HG03108 (cell line): ENCODE measurements at regions not wholly inside any gene's neighbourhood (a gene's known extent, or its start where the extent isn't known, plus 50 kb on each side); places are given as distances from the start of the nearest gene placed in this dataset.
"Not testable (repeated sequence)": the region's sequence is repeated elsewhere in the genome, so short reads cannot be mapped to it uniquely, and the experiment has no call there.

Source experiments
- ATAC-seq: cut with Tn5 transposase; IDR thresholded peaks from one replicate; pipeline ENCODE4 v1.9.1; 2021; ENCODE audit warnings: moderate library complexity; ENCODE audit not compliant: unreplicated experiment

DNA sequence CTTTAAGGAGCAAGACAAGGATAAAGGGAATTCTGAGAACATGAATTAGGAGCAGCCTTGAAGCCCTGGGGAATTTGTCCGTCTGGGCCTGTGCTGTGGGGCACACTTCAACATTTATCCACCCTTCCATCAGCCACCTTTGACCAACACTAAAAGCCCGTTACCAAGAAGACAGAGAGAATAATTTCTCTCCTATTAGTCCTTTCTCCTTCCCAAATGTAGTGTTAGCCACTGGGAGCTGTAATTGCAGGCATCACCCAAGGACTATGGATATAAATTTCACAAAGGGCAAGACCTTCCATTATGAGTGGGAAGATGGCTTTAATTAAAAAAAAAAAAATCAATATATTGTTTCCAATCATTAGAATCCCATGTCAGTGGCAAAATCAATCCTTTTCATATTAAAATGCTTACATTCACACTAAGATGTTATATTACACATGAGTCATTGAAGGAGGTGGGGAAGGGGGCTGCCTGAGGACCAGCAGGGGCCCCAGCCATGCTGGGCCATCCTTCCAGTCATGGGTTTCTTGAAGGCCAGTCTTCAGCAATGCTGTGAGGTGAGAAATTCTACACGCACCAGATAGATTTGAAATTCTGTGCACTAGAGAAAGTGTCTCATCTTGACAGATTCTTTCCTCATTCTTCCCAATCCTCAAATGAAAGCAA, 292.5 kb upstream of the NRP1 start:
- ATAC-seq, result no peak

- no peak for ATAC-seq
Measured at GRCh38 chr10:33623669-33624068, 289.2 kb upstream of the NRP1 start.

DNA sequence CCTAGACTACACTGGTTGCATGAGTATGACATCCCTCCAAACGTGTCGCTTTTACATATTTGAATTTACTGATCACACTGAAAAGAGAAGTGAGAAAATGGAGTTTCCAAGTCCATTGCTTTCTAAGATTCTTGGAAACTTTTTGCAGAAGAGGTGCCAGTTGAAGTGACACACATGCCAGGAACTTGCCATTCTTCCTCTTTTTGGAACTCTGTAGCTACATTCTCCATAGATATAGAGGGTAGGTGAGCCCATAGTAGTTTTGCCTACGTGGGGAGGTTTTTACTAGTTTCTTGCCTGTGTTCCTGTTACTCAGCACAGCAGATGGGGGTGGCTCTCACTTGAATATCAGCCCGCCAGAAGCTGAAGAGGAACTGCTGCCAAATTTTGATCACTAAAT, 286.6 kb upstream of the NRP1 start:
- ATAC-seq, result no peak

- no peak for ATAC-seq
Measured at GRCh38 chr10:33618196-33618595, 283.7 kb upstream of the NRP1 start.

DNA sequence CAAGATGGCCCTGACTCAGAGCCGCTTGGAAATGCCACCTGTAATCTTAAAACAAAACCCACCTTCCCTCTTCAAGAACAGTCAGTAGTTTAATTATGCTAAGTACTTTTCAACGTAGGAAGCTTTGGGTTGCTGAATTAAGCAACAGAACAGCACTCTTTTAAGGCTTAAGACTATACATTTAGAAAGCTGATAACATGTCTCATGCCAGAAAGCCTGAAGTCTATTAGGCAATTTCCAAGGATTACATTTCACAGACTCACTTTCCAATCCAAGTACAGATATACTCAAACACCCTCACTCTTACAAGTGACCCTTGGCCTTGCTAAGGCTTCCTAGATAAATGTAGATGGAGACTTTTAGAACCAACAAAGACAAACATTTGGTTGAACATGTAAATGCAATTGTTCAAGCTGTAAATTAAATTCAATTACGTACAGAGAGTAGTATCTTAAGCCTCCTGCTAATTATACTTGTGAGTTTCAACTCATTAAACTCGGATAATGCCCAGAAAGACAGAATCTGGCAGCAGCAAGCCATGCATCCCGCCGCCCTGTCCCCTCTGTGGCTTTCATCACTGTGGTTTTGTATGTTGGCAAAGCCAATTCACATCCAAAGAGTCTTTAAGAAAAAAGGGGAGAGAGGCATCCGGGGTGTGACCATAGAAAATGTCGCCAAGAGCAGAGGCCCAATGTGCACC, 283.1 kb upstream of the NRP1 start:
- ATAC-seq, result no peak

DNA sequence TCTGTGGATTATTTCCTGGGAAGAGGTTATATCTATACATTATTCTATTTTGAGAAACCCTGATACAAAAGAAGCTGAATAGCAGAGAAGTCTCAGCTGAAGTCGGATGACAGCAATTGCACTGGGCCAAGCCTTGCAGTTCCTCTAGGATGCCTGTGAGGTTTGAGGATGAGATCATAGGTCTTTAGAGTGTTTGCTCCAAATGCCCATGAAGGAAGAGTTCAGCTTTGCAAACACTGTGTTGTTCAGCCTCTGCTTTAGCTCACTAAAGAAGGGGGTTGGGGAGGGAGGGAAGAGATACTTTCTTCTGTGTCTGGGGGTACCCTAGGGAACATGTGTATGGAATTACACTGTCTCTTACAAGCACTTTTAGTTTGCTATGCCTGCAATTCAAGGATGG, 282.5 kb upstream of the NRP1 start:
- ATAC-seq, result no peak

GRCh38 chr10:33612551-33612950, 278.1 kb upstream of the NRP1 start:
- ATAC-seq, result no peak

DNA sequence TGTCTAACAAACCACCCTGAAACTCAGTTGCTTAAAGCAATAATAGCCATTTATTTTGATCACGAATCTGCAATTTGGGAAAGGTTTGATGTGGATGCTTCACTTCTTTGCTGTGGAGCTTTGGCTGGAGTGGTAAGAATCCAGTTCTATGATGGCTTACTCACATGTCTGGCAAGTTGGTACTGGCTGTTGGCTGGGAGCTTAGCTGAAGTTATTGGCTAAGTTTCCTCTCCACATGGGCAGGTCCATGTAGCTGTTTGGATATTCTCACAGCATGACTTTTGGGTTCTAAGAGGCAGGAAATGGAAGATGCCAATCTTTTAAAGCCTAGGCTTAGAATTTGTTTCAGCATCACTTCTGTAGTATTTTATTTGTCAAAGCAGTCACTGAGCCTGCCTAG, 277.6 kb upstream of the NRP1 start:
- no peak for ATAC-seq

GRCh38 chr10:33611423-33611822, 277.0 kb upstream of the NRP1 start:
- no peak for ATAC-seq

- no peak for ATAC-seq
Measured at GRCh38 chr10:33609546-33609945, 275.1 kb upstream of the NRP1 start.

DNA sequence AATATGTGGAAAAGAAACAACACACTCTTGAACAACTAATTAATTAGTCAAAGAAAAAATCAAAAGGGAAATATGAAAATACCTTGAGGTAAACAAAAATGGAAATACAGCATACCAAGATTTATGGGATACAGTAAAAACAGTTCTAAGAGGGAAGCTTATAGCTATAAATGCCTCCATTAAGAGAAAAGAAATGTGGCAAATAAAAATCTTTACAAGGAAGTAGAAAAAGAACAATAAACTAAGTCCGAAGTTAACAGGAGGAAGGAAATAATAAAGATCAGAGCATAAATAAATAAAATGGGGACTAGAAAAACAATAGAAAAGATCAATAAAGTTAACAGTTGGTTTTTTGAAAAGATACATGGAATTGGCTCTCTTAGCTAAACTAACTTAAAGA, 267.8 kb upstream of the NRP1 start:
- no peak for ATAC-seq

DNA sequence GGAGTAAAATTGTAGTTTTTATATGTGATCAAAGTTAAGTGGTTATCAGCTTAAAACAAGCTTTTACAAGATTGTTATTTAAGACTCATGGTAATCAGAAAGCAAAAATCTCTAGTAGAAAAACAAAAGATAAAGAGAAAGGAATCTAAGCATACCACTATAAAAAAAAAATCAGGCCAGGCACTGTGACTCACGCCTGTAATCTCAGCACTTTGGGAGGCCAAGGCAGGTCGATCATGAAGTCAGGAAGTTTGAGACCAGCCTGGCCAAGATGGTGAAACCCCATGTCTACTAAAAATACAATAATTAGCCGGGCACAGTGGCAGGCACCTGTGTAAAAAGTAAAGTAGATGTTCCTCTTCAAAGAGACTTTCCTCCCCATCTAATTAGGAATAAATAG, 265.9 kb upstream of the NRP1 start:
- ATAC-seq, result no peak

GRCh38 chr10:33596422-33596821, 262.0 kb upstream of the NRP1 start:
- ATAC-seq, result no peak

- no peak for ATAC-seq
Measured at GRCh38 chr10:33594475-33594874, 260.0 kb upstream of the NRP1 start.

DNA sequence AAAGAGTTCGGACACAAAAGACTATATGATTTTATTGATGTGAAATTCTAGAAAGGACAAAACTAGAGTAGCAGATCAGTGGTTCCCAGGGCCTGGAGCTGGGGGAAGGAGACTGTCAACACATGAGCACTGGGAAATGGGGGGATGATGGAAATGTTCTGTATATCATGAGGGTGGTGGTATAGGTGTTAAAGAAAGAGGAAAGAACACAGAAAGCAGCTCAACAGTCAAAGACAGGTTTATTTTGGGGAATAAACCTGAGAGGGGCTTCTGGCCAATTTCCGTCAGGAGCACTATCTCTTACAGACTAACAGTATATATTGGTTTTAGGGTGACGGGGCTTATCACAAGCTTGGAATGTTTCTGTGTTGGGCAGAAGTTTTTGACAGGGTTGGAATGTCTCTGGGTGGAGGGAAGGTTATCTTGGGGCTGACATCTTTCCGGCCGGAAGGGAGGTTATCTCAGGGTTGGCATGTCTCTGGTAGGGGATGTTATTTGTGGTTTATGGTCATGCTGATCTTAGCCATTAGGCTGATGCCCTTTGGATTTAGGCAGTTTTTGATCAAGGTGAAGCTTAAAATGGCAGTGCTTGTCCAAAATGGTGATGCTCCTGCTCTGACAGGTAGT, 254.6 kb upstream of the NRP1 start:
- no peak for ATAC-seq

DNA sequence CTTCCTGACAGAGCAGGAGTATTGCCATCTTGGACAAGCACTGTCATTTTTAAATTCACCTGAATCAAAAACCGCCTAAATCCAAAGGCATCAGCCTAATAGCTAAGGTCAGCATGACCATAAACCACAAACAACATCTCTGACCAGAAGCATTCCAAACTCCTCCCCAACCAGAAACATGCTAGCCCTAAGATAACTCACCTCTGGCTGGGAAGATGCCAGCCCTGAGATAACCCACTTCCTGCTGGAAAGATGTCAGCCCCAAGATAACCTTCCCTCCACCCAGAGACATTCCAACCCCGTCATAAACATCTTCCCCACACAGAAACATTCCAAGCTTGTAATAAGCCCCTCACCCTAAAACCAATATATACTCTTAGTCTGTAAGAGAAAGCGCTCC, 250.1 kb upstream of the NRP1 start:
- ATAC-seq, result not testable (repeated sequence)

GRCh38 chr10:33579996-33580395, 245.5 kb upstream of the NRP1 start:
- no peak for ATAC-seq

GRCh38 chr10:33573606-33574005, 239.1 kb upstream of the NRP1 start:
- ATAC-seq, result no peak

DNA sequence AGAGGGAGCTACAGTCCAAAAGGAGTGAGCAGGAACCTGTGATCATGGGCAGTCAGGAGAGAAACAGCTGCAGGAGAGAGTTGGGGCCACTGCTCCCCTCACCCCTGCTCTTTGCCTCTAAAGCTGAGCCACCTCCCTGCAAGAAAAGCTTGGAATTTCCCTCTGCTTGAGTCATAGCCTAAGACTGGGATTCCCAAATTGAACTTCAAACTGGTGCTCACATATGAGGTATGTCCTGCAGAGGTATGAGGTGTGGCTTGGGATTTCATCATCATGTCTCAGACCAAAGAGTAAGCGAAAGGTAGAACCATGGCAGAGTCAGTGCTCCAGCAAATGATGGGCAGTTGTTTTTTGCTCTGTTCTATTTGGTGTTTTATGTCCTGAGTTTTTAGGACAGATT, 237.1 kb upstream of the NRP1 start:
- ATAC-seq, result no peak

- no peak for ATAC-seq
Measured at GRCh38 chr10:33570495-33570894, 236.0 kb upstream of the NRP1 start.

- no peak for ATAC-seq
Measured at GRCh38 chr10:33569702-33570101, 235.2 kb upstream of the NRP1 start.

- no peak for ATAC-seq
Measured at GRCh38 chr10:33566426-33566825, 232.0 kb upstream of the NRP1 start.
